Activated CD4-positive, alpha-beta T cell treated with anti-CD3 and anti-CD28 coated beads, Interleukin-2, amount 10 ng/mL, durations not matched to agents 7 days and 5 days (primary cell): ENCODE measurements at regions not wholly inside any gene's neighbourhood (a gene's known extent, or its start where the extent isn't known, plus 50 kb on each side); places are given as distances from the start of the nearest gene placed in this dataset.
"Not testable (repeated sequence)": the region's sequence is repeated elsewhere in the genome, so short reads cannot be mapped to it uniquely, and the experiment has no call there.

ENCODE experiments used
- CTCF ChIA-PET: fragments of 350-600 bp; sonication (Branson Sonifier 250); formaldehyde crosslinking; loops from one replicate; lab custom pipeline; 2021; ENCODE audit warnings: antibody characterized with exemption; lab: Charles Lee
- POLR2A ChIA-PET: fragments of 350-600 bp; sonication (Branson Sonifier 250); formaldehyde crosslinking; loops from one replicate; lab custom pipeline; 2021; ENCODE audit warnings: antibody characterized with exemption; lab: Charles Lee
- DNase-seq: peaks from one replicate; pipeline ENCODE4 v3.0.0-alpha.2; 2020
- H3K27ac Mint-ChIP-seq: one replicate; pipeline ENCODE4 v1.8.0; 2021; ENCODE audit warnings: mild to moderate bottlenecking, moderate library complexity, mixed read lengths
- H3K27me3 Mint-ChIP-seq: one replicate; pipeline ENCODE4 v1.8.0; 2021; ENCODE audit warnings: mixed read lengths
- H3K36me3 Mint-ChIP-seq: one replicate; pipeline ENCODE4 v1.8.0; 2021; ENCODE audit warnings: low read depth, mixed read lengths
- H3K4me1 Mint-ChIP-seq: one replicate; pipeline ENCODE4 v1.8.0; 2021; ENCODE audit warnings: mixed read lengths
- H3K4me3 Mint-ChIP-seq: one replicate; pipeline ENCODE4 v1.8.0; 2021; ENCODE audit warnings: mild to moderate bottlenecking, moderate library complexity, mixed read lengths
- H3K9me3 Mint-ChIP-seq: one replicate; pipeline ENCODE4 v1.8.0; 2021; ENCODE audit warnings: mixed read lengths

DNA sequence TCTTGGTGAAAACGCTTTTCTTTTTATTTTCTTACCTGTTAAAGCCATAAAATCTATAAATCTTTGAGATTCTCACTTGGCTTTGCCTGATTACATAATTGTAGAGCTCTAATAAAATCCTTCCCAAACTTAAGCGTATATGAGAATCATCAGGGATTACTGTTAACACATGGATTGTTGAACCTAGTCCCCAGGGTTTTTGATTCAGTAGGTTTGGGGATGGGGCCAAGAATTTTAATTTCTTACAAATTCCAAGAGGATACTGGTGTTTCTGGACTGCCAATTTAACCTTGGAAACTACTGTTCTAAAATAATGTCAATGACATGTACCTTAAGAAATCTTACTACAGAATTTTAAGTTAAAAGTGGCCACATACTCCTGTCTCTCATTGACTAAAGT lies 694.2 kb downstream of the BRINP3 start:
- Mint-ChIP-seq H3K4me3 (no peak overlapping the region), H3K36me3 (no peaks in the 10 kb centered on the region), H3K27me3 (no peaks in the 10 kb centered on the region), H3K9me3 (peaks cover 2% of the 10 kb centered on the region), H3K4me1 (no peaks in the 10 kb centered on the region), H3K27ac (no peak overlapping the region)
- ChIA-PET CTCF (no interaction called here), POLR2A (no interaction called here)
- no peak for DNase-seq

DNA sequence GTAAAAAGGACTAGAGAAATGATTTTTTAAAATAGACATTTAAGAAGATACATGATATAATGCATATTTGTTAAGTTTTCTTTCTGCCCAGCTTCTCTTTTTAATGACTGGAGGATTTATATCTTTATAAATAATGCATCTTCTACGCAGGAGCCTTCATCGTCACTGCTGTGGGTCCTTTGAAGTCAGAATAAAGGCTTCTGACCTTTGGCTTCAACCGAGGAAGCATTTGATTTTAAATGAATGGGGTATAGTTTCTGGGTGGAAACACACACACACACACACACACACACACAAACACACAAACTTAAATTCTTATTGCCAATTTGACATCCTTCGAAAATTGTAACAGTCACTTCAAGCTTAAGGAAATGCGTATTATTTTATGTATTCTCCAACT lies 690.9 kb downstream of the BRINP3 start:
- Mint-ChIP-seq H3K27me3 (no peaks in the 10 kb centered on the region), H3K36me3 (no peaks in the 10 kb centered on the region), H3K4me3 (no peak overlapping the region), H3K9me3 (peaks cover 9% of the 10 kb centered on the region), H3K27ac (no peak overlapping the region), H3K4me1 (no peaks in the 10 kb centered on the region)
- no peak for DNase-seq
- ChIA-PET CTCF (no interaction called here), POLR2A (no interaction called here)

DNA sequence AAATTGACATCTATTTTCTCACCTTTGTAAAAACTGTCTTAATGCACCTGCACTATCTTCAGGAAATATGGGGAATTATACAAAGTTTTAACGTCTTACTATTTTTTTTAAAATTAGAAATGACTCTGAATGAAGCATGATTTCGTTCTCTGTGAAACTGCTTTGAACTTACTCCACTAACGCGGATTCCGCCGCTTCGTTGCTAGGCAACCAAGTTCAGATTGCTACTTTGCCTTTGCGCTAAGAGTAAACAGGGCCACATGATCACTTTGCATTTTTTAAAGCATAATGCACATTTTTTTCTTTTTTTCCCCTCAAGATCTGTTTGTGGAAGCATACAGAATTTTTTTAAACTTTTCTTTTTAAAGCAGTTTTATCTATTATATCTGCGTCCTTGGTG lies 690.5 kb downstream of the BRINP3 start:
- ChIA-PET POLR2A (no interaction called here), CTCF (no interaction called here)
- Mint-ChIP-seq H3K36me3 (no peaks in the 10 kb centered on the region), H3K27ac (no peak overlapping the region), H3K27me3 (no peaks in the 10 kb centered on the region), H3K4me1 (no peaks in the 10 kb centered on the region), H3K9me3 (peaks cover 9% of the 10 kb centered on the region), H3K4me3 (no peak overlapping the region)
- DNase-seq, result no peak

DNA sequence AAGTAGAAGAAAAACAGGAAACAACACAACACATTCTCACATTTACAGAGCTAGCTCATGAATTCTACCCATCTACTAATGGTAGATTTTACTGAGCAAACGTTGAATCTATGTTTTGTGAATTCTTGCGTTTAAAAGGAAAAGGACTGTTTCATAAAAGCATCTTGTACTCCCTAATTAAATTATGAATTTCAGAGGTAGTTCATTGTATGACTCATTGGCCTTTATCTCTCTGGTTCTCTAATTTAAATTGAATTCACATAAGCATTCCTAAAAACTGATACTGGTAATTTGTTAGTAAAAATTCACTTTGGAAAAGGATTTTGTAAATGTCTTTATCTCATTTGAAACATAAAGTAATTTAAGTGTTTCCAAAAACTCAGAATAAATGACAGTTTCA lies 687.3 kb downstream of the BRINP3 start:
- H3K4me3 Mint-ChIP-seq, result no peak overlapping the region
- ChIA-PET CTCF (no interaction called here), POLR2A (no interaction called here)
- H3K27ac Mint-ChIP-seq, result no peak overlapping the region
- no peaks in the 10 kb centered on the region for H3K27me3 Mint-ChIP-seq
- DNase-seq, result no peak
- H3K36me3 Mint-ChIP-seq, result no peaks in the 10 kb centered on the region
- no peaks in the 10 kb centered on the region for H3K4me1 Mint-ChIP-seq
- peaks cover 9% of the 10 kb centered on the region for H3K9me3 Mint-ChIP-seq

DNA sequence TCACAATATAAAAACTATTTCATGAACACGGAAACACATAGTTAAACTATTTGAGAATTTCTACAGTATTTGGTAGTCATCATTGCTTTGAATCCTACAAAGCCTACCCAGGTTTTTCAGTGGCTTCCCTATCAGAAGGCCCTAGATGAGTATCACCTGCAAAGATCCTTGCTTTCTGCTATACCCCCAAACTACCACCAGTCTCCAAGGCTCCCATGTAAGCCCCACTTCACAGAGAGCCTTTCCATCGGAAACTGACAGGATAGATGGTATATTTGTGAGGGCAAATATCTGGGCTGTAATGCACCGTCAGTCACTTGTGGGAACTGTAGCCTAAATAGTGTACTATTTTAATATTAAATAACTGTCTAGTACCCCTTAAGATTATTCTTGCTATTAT lies 674.3 kb downstream of the BRINP3 start:
- POLR2A ChIA-PET, result no interaction called here
- Mint-ChIP-seq H3K4me1 (no peaks in the 10 kb centered on the region), H3K27ac (no peak overlapping the region), H3K9me3 (peaks cover 6% of the 10 kb centered on the region), H3K4me3 (no peak overlapping the region), H3K27me3 (no peaks in the 10 kb centered on the region), H3K36me3 (no peaks in the 10 kb centered on the region)
- no peak for DNase-seq
- CTCF ChIA-PET, result no interaction called here

DNA sequence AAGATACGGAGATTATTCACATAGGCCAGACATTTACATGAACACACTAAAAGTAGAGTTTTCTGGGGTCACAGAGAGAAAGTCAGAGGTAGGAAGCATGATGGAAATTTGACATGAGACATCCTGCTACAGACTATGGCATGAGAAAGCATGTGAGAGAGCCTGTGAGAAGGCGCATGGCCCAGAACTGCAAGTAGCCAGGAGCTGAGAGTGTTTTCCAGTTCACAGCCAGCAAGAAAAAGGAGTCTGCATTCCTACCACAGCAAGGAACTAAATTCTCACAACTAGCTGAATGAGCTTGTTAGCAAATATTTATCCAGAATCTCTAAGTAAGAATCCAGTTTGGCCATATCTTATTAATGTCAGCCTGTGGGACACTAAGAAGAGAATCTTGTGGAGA lies 673.3 kb downstream of the BRINP3 start:
- DNase-seq, result no peak
- no peaks in the 10 kb centered on the region for H3K4me1 Mint-ChIP-seq
- no peaks in the 10 kb centered on the region for H3K27me3 Mint-ChIP-seq
- H3K27ac Mint-ChIP-seq, result no peak overlapping the region
- H3K36me3 Mint-ChIP-seq, result no peaks in the 10 kb centered on the region
- peaks cover 4% of the 10 kb centered on the region for H3K9me3 Mint-ChIP-seq
- ChIA-PET CTCF (no interaction called here), POLR2A (no interaction called here)
- H3K4me3 Mint-ChIP-seq, result no peak overlapping the region

DNA sequence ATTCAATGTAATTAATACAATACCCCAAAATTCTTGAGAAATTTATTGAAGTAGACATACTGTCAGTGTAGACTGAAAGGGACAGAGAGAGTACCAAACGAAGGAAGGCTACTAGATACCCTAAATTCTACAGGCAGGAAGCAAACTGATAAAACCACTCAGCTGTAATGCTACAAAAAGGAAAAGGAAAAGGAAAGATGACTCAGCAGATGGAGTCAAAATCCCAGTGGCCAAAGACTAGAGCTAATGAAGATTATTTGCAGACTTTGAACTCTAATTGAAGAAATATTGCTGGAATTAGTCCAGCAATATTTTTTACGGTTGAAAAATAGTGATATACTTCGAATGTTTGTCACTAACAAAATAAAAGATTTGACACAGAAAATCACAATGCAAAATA lies 671.9 kb downstream of the BRINP3 start:
- H3K9me3 Mint-ChIP-seq, result peaks cover 4% of the 10 kb centered on the region
- no peaks in the 10 kb centered on the region for H3K36me3 Mint-ChIP-seq
- no peaks in the 10 kb centered on the region for H3K4me1 Mint-ChIP-seq
- no peak overlapping the region for H3K27ac Mint-ChIP-seq
- no peak overlapping the region for H3K4me3 Mint-ChIP-seq
- ChIA-PET CTCF (no interaction called here), POLR2A (no interaction called here)
- no peaks in the 10 kb centered on the region for H3K27me3 Mint-ChIP-seq
- DNase-seq, result no peak

DNA sequence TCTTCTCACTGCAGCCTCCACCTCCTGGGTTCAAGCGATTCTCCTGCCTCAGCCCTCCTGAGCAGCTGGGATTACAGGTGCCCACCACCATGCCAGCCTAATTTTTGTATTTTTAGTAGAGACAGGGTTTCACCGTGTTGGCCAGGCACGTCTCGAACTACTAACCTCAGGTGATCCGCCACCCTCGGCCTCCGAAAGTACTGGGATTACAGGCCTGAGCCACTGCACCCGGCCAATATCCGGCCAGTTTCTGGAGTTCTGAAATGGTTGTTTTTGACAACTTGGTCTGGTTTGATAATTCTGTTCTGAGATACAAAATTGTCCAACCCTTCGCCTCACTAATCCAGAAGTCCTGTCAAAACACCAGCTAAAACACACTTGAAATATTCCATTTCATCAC lies 667.0 kb downstream of the BRINP3 start:
- POLR2A ChIA-PET, H3K4me1 Mint-ChIP-seq, H3K36me3 Mint-ChIP-seq, H3K27ac Mint-ChIP-seq, DNase-seq, H3K9me3 Mint-ChIP-seq, H3K27me3 Mint-ChIP-seq, CTCF ChIA-PET, H3K4me3 Mint-ChIP-seq: not testable (repeated sequence)

DNA sequence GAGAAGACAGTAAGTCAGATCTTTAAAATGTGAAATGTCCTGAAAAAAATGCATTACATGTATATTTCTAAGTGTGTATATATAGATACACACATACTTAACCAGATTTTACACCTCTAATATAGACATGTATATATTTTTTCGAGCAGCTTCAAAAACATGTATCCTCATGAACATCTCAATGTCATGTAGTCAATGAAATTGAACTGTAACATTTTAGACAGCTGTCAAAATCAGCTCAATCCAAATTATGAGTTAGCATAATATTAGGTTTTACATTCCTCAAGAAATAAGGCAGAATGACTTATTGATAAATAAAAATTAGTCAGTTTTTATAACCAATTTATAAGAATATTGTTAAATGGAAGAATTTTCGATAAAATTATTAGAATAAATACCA lies 665.7 kb downstream of the BRINP3 start:
- no peaks in the 10 kb centered on the region for H3K36me3 Mint-ChIP-seq
- no peak for DNase-seq
- ChIA-PET POLR2A (no interaction called here), CTCF (no interaction called here)
- H3K4me3 Mint-ChIP-seq, result no peak overlapping the region
- no peak overlapping the region for H3K27ac Mint-ChIP-seq
- H3K27me3 Mint-ChIP-seq, result no peaks in the 10 kb centered on the region
- no peaks in the 10 kb centered on the region for H3K4me1 Mint-ChIP-seq
- no peaks in the 10 kb centered on the region for H3K9me3 Mint-ChIP-seq

DNA sequence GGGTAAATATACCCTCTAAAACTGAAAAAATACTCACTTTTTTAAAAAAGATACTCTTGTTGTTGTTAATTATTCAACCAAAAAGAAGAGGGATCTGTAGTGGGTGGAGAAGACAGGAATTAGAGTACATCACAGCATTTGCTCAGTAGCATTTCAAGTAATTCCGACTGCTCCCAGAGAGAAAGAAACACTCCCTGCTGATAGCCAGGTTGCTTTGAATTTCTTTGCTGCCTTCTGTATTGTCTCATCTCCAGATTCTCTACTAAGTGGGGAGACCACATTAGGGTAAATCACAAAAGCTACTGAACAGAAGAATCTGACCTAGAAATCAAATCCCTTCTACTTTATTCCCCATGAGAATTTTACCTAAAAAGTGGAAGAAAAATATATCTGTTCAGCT lies 661.1 kb downstream of the BRINP3 start:
- CTCF ChIA-PET, result no interaction called here

DNA sequence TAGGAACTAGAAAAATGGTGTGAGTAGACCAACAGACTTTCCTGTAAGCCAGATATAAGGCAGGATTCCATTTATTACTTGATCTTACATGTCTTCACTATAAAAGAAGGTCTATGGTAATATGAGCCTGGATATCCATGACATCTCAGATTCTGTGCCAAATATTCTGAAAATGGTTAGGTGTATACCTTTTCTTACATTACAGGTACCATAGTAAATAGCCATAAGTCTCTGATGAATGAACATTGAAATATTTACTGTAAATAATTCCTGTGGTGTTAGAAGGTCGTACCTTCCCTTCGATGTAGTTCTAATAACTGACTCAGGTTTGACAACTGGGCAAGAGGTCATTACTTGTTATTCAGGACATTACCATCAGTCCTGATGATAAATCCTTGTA lies 657.9 kb downstream of the BRINP3 start:
- no peaks in the 10 kb centered on the region for H3K4me1 Mint-ChIP-seq
- no peak overlapping the region for H3K27ac Mint-ChIP-seq
- no peak overlapping the region for H3K4me3 Mint-ChIP-seq
- no peaks in the 10 kb centered on the region for H3K27me3 Mint-ChIP-seq
- ChIA-PET CTCF (no interaction called here), POLR2A (no interaction called here)
- H3K36me3 Mint-ChIP-seq, result no peaks in the 10 kb centered on the region
- H3K9me3 Mint-ChIP-seq, result peaks cover 8% of the 10 kb centered on the region
- DNase-seq, result no peak

More for the DNA sequence above, 661.1 kb downstream of the BRINP3 start:
- H3K36me3 Mint-ChIP-seq, result no peaks in the 10 kb centered on the region
- no peak overlapping the region for H3K4me3 Mint-ChIP-seq
- H3K27ac Mint-ChIP-seq, result no peak overlapping the region
- POLR2A ChIA-PET, result no interaction called here
- H3K9me3 Mint-ChIP-seq, result peaks cover 3% of the 10 kb centered on the region
- no peaks in the 10 kb centered on the region for H3K27me3 Mint-ChIP-seq
- no peaks in the 10 kb centered on the region for H3K4me1 Mint-ChIP-seq
- DNase-seq, result no peak

DNA sequence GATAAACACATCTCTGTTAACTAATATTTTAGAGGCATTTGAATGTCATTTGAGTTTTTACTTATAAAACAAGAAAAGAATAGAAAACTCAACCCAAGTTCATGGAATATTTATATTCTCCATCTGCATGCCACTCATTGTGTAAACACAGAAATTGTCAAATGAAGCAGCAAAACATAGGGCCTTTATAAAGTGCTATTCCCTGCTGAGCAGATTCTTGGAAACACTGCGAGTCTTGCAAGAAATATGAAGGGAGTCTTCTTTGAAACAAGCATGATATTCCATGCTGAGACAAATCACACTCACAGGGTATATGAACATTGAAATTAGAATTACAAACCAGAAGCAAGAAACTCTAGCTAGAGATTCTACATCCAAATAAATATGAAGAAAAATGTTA lies 655.8 kb downstream of the BRINP3 start:
- no peak overlapping the region for H3K27ac Mint-ChIP-seq
- peaks cover 10% of the 10 kb centered on the region for H3K9me3 Mint-ChIP-seq
- no peak overlapping the region for H3K4me3 Mint-ChIP-seq
- no peaks in the 10 kb centered on the region for H3K4me1 Mint-ChIP-seq
- CTCF ChIA-PET, result no interaction called here
- no peaks in the 10 kb centered on the region for H3K36me3 Mint-ChIP-seq
- POLR2A ChIA-PET, result no interaction called here
- no peaks in the 10 kb centered on the region for H3K27me3 Mint-ChIP-seq
- DNase-seq, result no peak

DNA sequence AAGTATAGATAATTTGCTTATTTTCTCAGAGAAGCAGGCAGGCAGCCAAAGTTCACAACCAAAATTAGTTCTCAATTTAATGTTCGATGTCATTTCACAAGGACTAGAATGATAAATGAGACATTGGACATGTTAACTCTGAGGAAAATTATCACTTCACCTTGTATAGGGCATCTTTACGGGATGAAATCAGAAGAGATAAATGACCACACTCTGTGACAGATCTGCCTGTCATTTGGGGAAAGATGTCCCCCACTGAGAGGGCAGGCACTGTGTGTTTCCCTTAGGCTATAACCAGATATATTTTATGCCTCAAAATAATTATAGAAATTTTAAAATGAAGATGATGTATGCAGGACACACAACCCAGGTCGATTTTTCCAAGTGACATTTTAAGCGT lies 642.9 kb downstream of the BRINP3 start:
- H3K9me3 Mint-ChIP-seq, result peaks cover 3% of the 10 kb centered on the region
- H3K4me3 Mint-ChIP-seq, result no peak overlapping the region
- CTCF ChIA-PET, result no interaction called here
- no peak for DNase-seq
- no peak overlapping the region for H3K27ac Mint-ChIP-seq
- H3K27me3 Mint-ChIP-seq, result no peaks in the 10 kb centered on the region
- POLR2A ChIA-PET, result no interaction called here
- H3K4me1 Mint-ChIP-seq, result no peaks in the 10 kb centered on the region
- no peaks in the 10 kb centered on the region for H3K36me3 Mint-ChIP-seq

DNA sequence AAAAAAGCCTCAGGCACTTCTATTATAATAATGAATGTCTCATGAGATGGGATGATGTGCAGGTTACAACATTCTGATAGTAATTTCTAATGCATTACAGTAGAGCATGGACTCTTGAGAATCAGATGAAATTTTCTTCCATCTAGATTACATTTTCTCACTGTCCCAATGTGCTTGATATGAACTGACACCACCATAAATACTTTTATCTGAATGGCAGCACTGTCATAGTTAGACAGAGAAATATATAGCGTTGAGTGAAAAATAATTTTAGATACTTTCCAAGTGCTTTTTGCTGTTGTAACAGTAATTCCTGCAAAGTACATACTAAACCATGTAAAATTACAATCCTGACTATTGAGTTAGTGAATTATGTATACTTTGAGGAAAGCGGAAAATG lies 630.1 kb downstream of the BRINP3 start:
- ChIA-PET CTCF (no interaction called here), POLR2A (no interaction called here)
- Mint-ChIP-seq H3K4me1 (no peaks in the 10 kb centered on the region), H3K4me3 (no peak overlapping the region), H3K36me3 (no peaks in the 10 kb centered on the region), H3K27ac (no peak overlapping the region), H3K27me3 (no peaks in the 10 kb centered on the region), H3K9me3 (no peaks in the 10 kb centered on the region)
- DNase-seq, result no peak
